GM12891 (cell line): ENCODE measurements at regions not wholly inside any gene's neighbourhood (a gene's known extent, or its start where the extent isn't known, plus 50 kb on each side); places are given as distances from the start of the nearest gene placed in this dataset.

Experiments used
- DNase-seq: peaks from one replicate; pipeline ENCODE4 v3.0.0; 2011; ENCODE audit warnings: low spot score; ENCODE audit not compliant: insufficient read length
- FAIRE-seq: peaks from 2 replicates; lab custom pipeline; 2011; peaks lifted over from hg19 to GRCh38; lab: Jason Lieb, UNC
- PAX5 ChIP-seq: IDR thresholded peaks from 2 replicates; pipeline ENCODE4 v1.6.1; 2011; ENCODE audit warnings: low read length, moderate library complexity, mild to moderate bottlenecking; ENCODE audit not compliant: insufficient read depth, severe bottlenecking
- POLR2A ChIP-seq: IDR thresholded peaks from 2 replicates; pipeline ENCODE4 v1.6.1; 2011; ENCODE audit warnings: low read depth, low read length, control low read depth
- POLR2AphosphoS5 ChIP-seq: IDR thresholded peaks from 2 replicates; pipeline ENCODE4 v1.6.1; 2011; ENCODE audit warnings: low read depth, low read length, control low read depth
- POU2F2 ChIP-seq: IDR thresholded peaks from 2 replicates; pipeline ENCODE4 v1.6.1; 2011; ENCODE audit warnings: low read depth, mild to moderate bottlenecking, control low read depth, low read length, moderate library complexity
- SPI1 ChIP-seq: IDR thresholded peaks from 2 replicates; pipeline ENCODE4 v1.6.1; 2011; ENCODE audit warnings: low read depth, low read length, control low read depth
- TAF1 ChIP-seq: IDR thresholded peaks from 2 replicates; pipeline ENCODE4 v1.6.1; 2011; ENCODE audit warnings: low read depth, low read length, control low read depth

GRCh38 chr15:88983861-88984429 is 70.8 kb upstream of the MFGE8 start:
- FAIRE-seq (no peak), DNase-seq (no peak)
- no peak for TF ChIP-seq TAF1
- no peak for TF ChIP-seq POLR2A
- TF ChIP-seq PAX5, result no peak
- no peak for TF ChIP-seq POLR2AphosphoS5
- no peak for TF ChIP-seq POU2F2
- TF ChIP-seq SPI1, result no peak

GRCh38 chr15:88985547-88986393 is 72.6 kb upstream of the MFGE8 start:
- FAIRE-seq, result no peak
- TF ChIP-seq POLR2AphosphoS5 (no peak), TAF1 (no peak), POLR2A (no peak), POU2F2 (no peak), SPI1 (no peak), PAX5 (no peak)
- no peak for DNase-seq

- no peak for DNase-seq
- no peak for TF ChIP-seq POU2F2
- no peak for TF ChIP-seq SPI1
- no peak for TF ChIP-seq POLR2A
- TF ChIP-seq TAF1, result no peak
- no peak for TF ChIP-seq POLR2AphosphoS5
- TF ChIP-seq PAX5, result no peak
- FAIRE-seq, result no peak
Measured at GRCh38 chr15:88986949-88987590, 73.9 kb upstream of the MFGE8 start.

- no peak for FAIRE-seq
- TF ChIP-seq POLR2AphosphoS5 (no peak), POLR2A (no peak), TAF1 (no peak)
- no peak for DNase-seq
Measured at GRCh38 chr15:88987591-88987933, 74.4 kb upstream of the MFGE8 start.

GRCh38 chr15:88987934-88988671 is 74.9 kb upstream of the MFGE8 start:
- DNase-seq, result no peak
- no peak for TF ChIP-seq TAF1
- no peak for TF ChIP-seq PAX5
- TF ChIP-seq POLR2A, result no peak
- no peak for TF ChIP-seq POU2F2
- TF ChIP-seq POLR2AphosphoS5, result no peak
- TF ChIP-seq SPI1, result no peak
- FAIRE-seq, result no peak

- DNase-seq (no peak), FAIRE-seq (no peak)
Measured at GRCh38 chr15:88989578-88989977, 76.4 kb upstream of the MFGE8 start.

GRCh38 chr15:88990185-88990679 is 77.1 kb upstream of the MFGE8 start:
- FAIRE-seq (no peak), DNase-seq (no peak)
- no peak for TF ChIP-seq TAF1
- TF ChIP-seq PAX5, result no peak

More at GRCh38 chr15:88989578-88989977, 76.4 kb upstream of the MFGE8 start:
- TF ChIP-seq POLR2AphosphoS5 (no peak), POLR2A (no peak), PAX5 (no peak), POU2F2 (no peak), SPI1 (no peak), TAF1 (no peak)

- no peak for FAIRE-seq
- DNase-seq, result no peak
- no peak for TF ChIP-seq TAF1
- TF ChIP-seq SPI1, result no peak
- no peak for TF ChIP-seq POLR2A
- no peak for TF ChIP-seq POU2F2
- no peak for TF ChIP-seq PAX5
- no peak for TF ChIP-seq POLR2AphosphoS5
Measured at GRCh38 chr15:88992216-88992615, 79.0 kb upstream of the MFGE8 start.

- DNase-seq (no peak), FAIRE-seq (no peak)
- TF ChIP-seq TAF1 (no peak), POLR2A (no peak), SPI1 (no peak), POU2F2 (no peak), POLR2AphosphoS5 (no peak), PAX5 (no peak)
Measured at GRCh38 chr15:88992912-88993376, 79.8 kb upstream of the MFGE8 start.
